ENCODE measurements at regions not wholly inside any gene's neighbourhood (a gene's known extent, or its start where the extent isn't known, plus 50 kb on each side); places are given as distances from the start of the nearest gene placed in this dataset.

DNA sequence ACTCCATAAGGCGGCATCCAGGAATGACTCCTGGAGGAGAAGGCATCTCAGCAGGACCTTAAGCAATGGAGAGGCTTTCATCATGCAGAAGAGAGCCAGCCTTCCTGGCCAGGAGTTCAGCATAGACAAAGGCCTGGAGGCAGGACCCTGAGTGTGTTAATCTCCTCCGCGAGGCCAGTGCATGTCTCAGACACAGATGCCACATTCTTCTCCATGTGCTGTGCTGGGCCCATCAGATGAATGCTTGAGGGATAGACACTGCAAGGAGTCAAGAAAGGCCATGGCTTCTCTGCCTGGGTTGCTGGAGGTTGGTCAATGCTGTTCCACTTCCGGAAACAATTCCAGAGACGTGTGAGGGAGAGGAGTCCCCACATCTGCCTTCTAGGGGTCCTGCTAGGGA lies 147.5 kb downstream of the IRX5 start:
- TF ChIP-seq EZH2 (IDR thresholded peaks at IDR 0.05; ENCODE audit: borderline replicate concordance, insufficient read depth, low read depth, low read length, poor library complexity, severe bottlenecking): no peak
- TF ChIP-seq, protein P1, sequence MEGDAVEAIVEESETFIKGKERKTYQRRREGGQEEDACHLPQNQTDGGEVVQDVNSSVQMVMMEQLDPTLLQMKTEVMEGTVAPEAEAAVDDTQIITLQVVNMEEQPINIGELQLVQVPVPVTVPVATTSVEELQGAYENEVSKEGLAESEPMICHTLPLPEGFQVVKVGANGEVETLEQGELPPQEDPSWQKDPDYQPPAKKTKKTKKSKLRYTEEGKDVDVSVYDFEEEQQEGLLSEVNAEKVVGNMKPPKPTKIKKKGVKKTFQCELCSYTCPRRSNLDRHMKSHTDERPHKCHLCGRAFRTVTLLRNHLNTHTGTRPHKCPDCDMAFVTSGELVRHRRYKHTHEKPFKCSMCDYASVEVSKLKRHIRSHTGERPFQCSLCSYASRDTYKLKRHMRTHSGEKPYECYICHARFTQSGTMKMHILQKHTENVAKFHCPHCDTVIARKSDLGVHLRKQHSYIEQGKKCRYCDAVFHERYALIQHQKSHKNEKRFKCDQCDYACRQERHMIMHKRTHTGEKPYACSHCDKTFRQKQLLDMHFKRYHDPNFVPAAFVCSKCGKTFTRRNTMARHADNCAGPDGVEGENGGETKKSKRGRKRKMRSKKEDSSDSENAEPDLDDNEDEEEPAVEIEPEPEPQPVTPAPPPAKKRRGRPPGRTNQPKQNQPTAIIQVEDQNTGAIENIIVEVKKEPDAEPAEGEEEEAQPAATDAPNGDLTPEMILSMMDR (IDR thresholded peaks at IDR 0.05): no peak
